Testis (tissue), 2 donors: ENCODE measurements at regions not wholly inside any gene's neighbourhood (a gene's known extent, or its start where the extent isn't known, plus 50 kb on each side); places are given as distances from the start of the nearest gene placed in this dataset.

Source experiments
- CTCF ChIP-seq, 3 experiments: fragments of 450-650 bp in 2 of 3; fragments of 200-600 bp in 1 of 3; sonication (generic) in 1 of 3; IDR thresholded peaks; one replicate each; pipeline ENCODE4 v1.5.1; 2016 to 2019; ENCODE audit warnings: antibody characterized with exemption in 3 of 3, mild to moderate bottlenecking in 2 of 3, moderate library complexity in 1 of 3
- POLR2A ChIP-seq: fragments of 450-650 bp; IDR thresholded peaks from one replicate; pipeline ENCODE4 v1.6.1; 2017; ENCODE audit warnings: antibody characterized with exemption, mild to moderate bottlenecking, moderate library complexity

GRCh38 chr5:92805446-92805845 is 775.6 kb downstream of the NR2F1-AS1 start:
- TF ChIP-seq CTCF (IDR thresholded peaks at IDR 0.05) (no peak), POLR2A (no peak)
